ENCODE measurements at regions not wholly inside any gene's neighbourhood (a gene's known extent, or its start where the extent isn't known, plus 50 kb on each side); places are given as distances from the start of the nearest gene placed in this dataset.
"Not testable (repeated sequence)": the region's sequence is repeated elsewhere in the genome, so short reads cannot be mapped to it uniquely, and the experiment has no call there.

GRCh38 chr9:80732506-80732905 lies 956.8 kb downstream of the TLE1 start:
- peak; percentile 18 for DNase-seq (ENCODE audit: low read depth)

GRCh38 chr9:80720579-80720978 lies 968.8 kb downstream of the TLE1 start:
- peak; percentile 9 for DNase-seq (ENCODE audit: low read depth)

- peak; percentile 36 for DNase-seq (ENCODE audit: low read depth)
Measured at GRCh38 chr9:80707120-80707519, 982.2 kb downstream of the TLE1 start.

- peak; percentile 49 for DNase-seq (ENCODE audit: low read depth)
Measured at GRCh38 chr9:80701061-80701460, 988.3 kb downstream of the TLE1 start.

GRCh38 chr9:80699511-80699998 lies 989.8 kb downstream of the TLE1 start:
- DNase-seq (ENCODE audit: low read depth) = peak; percentile 94

- no peak for DNase-seq (ENCODE audit: low read depth)
Measured at GRCh38 chr9:80698725-80699410, 990.5 kb downstream of the TLE1 start.

GRCh38 chr9:80692751-80693150 lies 996.6 kb downstream of the TLE1 start:
- DNase-seq (ENCODE audit: low read depth) = no peak

- DNase-seq (ENCODE audit: low read depth) = no peak
Measured at GRCh38 chr9:80691229-80691628, 998.1 kb downstream of the TLE1 start.

- DNase-seq (ENCODE audit: low read depth) = no peak
Measured at GRCh38 chr9:80690349-80690939, 998.9 kb downstream of the TLE1 start.

- peak; percentile 19 for DNase-seq (ENCODE audit: low read depth)
Measured at GRCh38 chr9:80679916-80680315, 1009.4 kb downstream of the TLE1 start.

- DNase-seq (ENCODE audit: low read depth) = no peak
Measured at GRCh38 chr9:80678906-80679305, 1010.4 kb downstream of the TLE1 start.

GRCh38 chr9:80673496-80673895 lies 1015.9 kb downstream of the TLE1 start:
- no peak for DNase-seq (ENCODE audit: low read depth)

- no peak for DNase-seq (ENCODE audit: low read depth)
Measured at GRCh38 chr9:80665479-80665878, 1023.9 kb downstream of the TLE1 start.

- peak; percentile 24 for DNase-seq (ENCODE audit: low read depth)
Measured at GRCh38 chr9:80664327-80665210, 1024.8 kb downstream of the TLE1 start.

- not testable (repeated sequence) for DNase-seq (ENCODE audit: low read depth)
Measured at GRCh38 chr9:80659751-80660150, 1029.6 kb downstream of the TLE1 start.

- peak; percentile 90 for DNase-seq (ENCODE audit: low read depth)
Measured at GRCh38 chr9:80651044-80651443, 1038.3 kb downstream of the TLE1 start.

- DNase-seq (ENCODE audit: low read depth) = no peak
Measured at GRCh38 chr9:80649496-80649895, 1039.9 kb downstream of the TLE1 start.

GRCh38 chr9:80649001-80649420 lies 1040.3 kb downstream of the TLE1 start:
- DNase-seq (ENCODE audit: low read depth) = peak; percentile 96

GRCh38 chr9:80648336-80648735 lies 1041.0 kb downstream of the TLE1 start:
- DNase-seq (ENCODE audit: low read depth) = peak; percentile 78

- no peak for DNase-seq (ENCODE audit: low read depth)
Measured at GRCh38 chr9:80646211-80646610, 1043.1 kb downstream of the TLE1 start.

GRCh38 chr9:80644044-80644443 lies 1045.3 kb downstream of the TLE1 start:
- no peak for DNase-seq (ENCODE audit: low read depth)

- DNase-seq (ENCODE audit: low read depth) = no peak
Measured at GRCh38 chr9:80635065-80635464, 1054.3 kb downstream of the TLE1 start.

- DNase-seq (ENCODE audit: low read depth) = no peak
Measured at GRCh38 chr9:80632041-80632440, 1057.3 kb downstream of the TLE1 start.
